ENCODE measurements at regions not wholly inside any gene's neighbourhood (a gene's known extent, or its start where the extent isn't known, plus 50 kb on each side); places are given as distances from the start of the nearest gene placed in this dataset.

GRCh38 chr3:75983609-75984290, 198.4 kb upstream of the ZNF717 start:
- POLR2A ChIA-PET: no interaction called here
- CTCF ChIA-PET: no interaction called here

- ChIA-PET CTCF (no interaction called here), POLR2A (no interaction called here)
These were observed 200.1 kb upstream of the ZNF717 start for GRCh38 chr3:75985432-75985831.

GRCh38 chr3:76010252-76010651, 224.9 kb upstream of the ZNF717 start:
- ChIA-PET POLR2A (no interaction called here), CTCF (no interaction called here)

GRCh38 chr3:76011121-76011520, 225.8 kb upstream of the ZNF717 start:
- POLR2A ChIA-PET: no interaction called here

GRCh38 chr3:76015496-76015895, 230.1 kb upstream of the ZNF717 start:
- POLR2A ChIA-PET: no interaction called here
- CTCF ChIA-PET: no interaction called here

More at GRCh38 chr3:76011121-76011520, 225.8 kb upstream of the ZNF717 start:
- CTCF ChIA-PET: no interaction called here

GRCh38 chr3:76016111-76016510, 230.8 kb upstream of the ZNF717 start:
- POLR2A ChIA-PET: no interaction called here
- CTCF ChIA-PET: no interaction called here

GRCh38 chr3:76016769-76017439, 231.6 kb upstream of the ZNF717 start:
- POLR2A ChIA-PET: no interaction called here
- CTCF ChIA-PET: no interaction called here

GRCh38 chr3:76021376-76021775, 236.0 kb upstream of the ZNF717 start:
- CTCF ChIA-PET: no interaction called here
- POLR2A ChIA-PET: no interaction called here

GRCh38 chr3:76024640-76025039, 239.3 kb upstream of the ZNF717 start:
- ChIA-PET CTCF (no interaction called here), POLR2A (no interaction called here)

GRCh38 chr3:76025561-76025960, 240.2 kb upstream of the ZNF717 start:
- POLR2A ChIA-PET: no interaction called here
- CTCF ChIA-PET: interaction anchor here (0.6 kb wide), 1 partner anchor 20 kb away, joined by 4 read pairs; no protein-coding TSS in a partner anchor

- CTCF ChIA-PET: no interaction called here
- POLR2A ChIA-PET: no interaction called here
These were observed 241.0 kb upstream of the ZNF717 start for GRCh38 chr3:76026379-76026778.

- POLR2A ChIA-PET: no interaction called here
- CTCF ChIA-PET: no interaction called here
These were observed 243.4 kb upstream of the ZNF717 start for GRCh38 chr3:76028774-76029173.

GRCh38 chr3:76034649-76035048, 249.3 kb upstream of the ZNF717 start:
- CTCF ChIA-PET: interaction anchor here (0.6 kb wide), 1 partner anchor 294 kb away, joined by 5 read pairs; no protein-coding TSS in a partner anchor
- POLR2A ChIA-PET: no interaction called here

- ChIA-PET POLR2A (no interaction called here), CTCF (no interaction called here)
These were observed 249.8 kb upstream of the ZNF717 start for GRCh38 chr3:76035117-76035516.

GRCh38 chr3:76038949-76039348, 253.6 kb upstream of the ZNF717 start:
- POLR2A ChIA-PET: no interaction called here
- CTCF ChIA-PET: no interaction called here

GRCh38 chr3:76039431-76039830, 254.1 kb upstream of the ZNF717 start:
- CTCF ChIA-PET: no interaction called here
- POLR2A ChIA-PET: no interaction called here

GRCh38 chr3:76040946-76041345, 255.6 kb upstream of the ZNF717 start:
- ChIA-PET POLR2A (no interaction called here), CTCF (no interaction called here)

- ChIA-PET POLR2A (no interaction called here), CTCF (no interaction called here)
These were observed 258.4 kb upstream of the ZNF717 start for GRCh38 chr3:76043746-76044145.

GRCh38 chr3:76044601-76045600, 259.6 kb upstream of the ZNF717 start:
- ChIA-PET CTCF (interaction anchor here (0.6 kb wide), 2 partner anchors 19 to 150 kb away, joined by 3 to 4 read pairs; no protein-coding TSS in a partner anchor), POLR2A (no interaction called here)

GRCh38 chr3:76047368-76047767, 262.0 kb upstream of the ZNF717 start:
- ChIA-PET CTCF (no interaction called here), POLR2A (no interaction called here)

GRCh38 chr3:76049776-76050175, 264.4 kb upstream of the ZNF717 start:
- ChIA-PET POLR2A (no interaction called here), CTCF (no interaction called here)
